HG03558 (cell line): ENCODE measurements at regions not wholly inside any gene's neighbourhood (a gene's known extent, or its start where the extent isn't known, plus 50 kb on each side); places are given as distances from the start of the nearest gene placed in this dataset.

Experiments used
- ATAC-seq: cut with Tn5 transposase; IDR thresholded peaks from one replicate; pipeline ENCODE4 v1.9.1; 2021; ENCODE audit warnings: moderate number of reproducible peaks; ENCODE audit not compliant: unreplicated experiment; ENCODE audit errors: extremely low read depth

- no peak for ATAC-seq
These were observed 389.2 kb downstream of the EFNB2 start for GRCh38 chr13:106145997-106146864.

DNA sequence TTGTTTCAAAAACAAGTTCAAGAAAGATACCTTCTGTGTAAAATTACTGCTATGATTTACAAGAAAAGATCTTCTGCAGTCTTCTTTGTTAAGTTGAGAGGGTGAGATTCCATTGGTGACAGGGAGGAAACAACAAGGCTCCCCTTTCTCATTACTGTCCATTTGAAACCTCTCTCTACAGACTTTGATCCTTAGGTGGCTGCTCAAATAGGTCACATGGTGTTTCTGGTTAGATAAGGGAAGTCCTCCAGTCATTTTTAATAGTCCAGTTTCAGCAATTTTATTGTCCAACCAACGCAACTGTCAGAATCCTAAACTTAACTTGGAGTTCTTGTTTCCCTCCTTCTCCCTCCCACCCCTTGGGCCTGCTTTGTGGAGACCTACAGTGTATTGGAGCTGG lies 390.4 kb downstream of the EFNB2 start:
- ATAC-seq = no peak

DNA sequence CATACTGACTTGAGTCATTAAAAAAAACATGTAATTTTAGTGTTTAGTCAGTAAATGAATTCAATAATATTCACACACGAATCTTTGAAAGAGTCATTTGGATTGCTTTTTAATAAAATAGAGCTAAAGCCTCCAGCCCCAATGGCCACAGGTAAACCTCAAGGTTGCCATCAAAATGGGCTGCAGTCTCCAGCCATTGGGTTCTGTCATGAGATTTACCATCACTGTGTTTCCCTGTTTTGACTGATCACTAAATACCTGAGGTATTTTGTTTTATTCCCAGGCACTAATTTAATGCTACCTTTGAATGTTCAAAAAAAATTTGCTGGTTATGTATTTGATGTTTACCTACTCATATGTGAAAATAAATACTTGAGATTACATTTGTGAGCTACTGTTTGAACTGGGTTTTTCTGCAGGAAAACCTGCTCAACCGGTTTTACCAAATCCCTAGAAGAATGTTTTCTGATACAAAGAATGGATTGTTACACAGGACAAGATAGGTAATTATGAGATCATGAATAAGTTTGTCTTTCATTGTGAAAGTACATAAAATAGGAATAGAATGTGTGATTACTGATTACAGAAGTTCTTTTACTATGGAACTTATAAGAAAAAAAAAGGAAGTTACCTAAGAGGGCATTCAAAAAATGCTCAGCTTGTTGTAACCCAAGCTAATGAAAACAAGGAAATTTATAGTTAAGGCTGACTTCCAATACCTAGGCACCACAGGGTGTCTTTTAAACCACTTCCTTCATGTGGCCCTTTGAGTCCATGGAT lies 391.3 kb downstream of the EFNB2 start:
- ATAC-seq = no peak

GRCh38 chr13:106143392-106143791 lies 392.1 kb downstream of the EFNB2 start:
- no peak for ATAC-seq

DNA sequence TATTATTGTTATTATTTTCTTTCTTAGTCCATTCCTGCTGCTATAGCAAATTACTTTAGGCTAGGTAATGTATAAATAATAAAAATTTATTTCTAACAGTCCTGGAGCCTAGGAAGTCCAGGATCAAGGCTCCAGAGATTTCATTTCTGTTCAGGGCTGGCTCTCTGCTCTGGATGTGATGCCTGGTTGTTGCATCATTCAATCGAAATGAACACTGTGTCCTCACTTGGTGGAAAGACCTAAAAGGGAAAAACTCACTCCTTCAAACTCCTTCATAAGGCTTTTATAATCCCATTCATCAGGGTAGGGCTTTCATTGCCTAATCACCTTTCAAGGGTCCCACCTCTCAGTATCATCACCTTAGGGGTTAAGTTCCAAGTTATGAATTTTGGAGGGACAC lies 395.0 kb downstream of the EFNB2 start:
- no peak for ATAC-seq

GRCh38 chr13:106139942-106140341 lies 395.5 kb downstream of the EFNB2 start:
- ATAC-seq = no peak

- no peak for ATAC-seq
These were observed 396.1 kb downstream of the EFNB2 start for GRCh38 chr13:106139377-106139776.

GRCh38 chr13:106138620-106139019 lies 396.8 kb downstream of the EFNB2 start:
- no peak for ATAC-seq

DNA sequence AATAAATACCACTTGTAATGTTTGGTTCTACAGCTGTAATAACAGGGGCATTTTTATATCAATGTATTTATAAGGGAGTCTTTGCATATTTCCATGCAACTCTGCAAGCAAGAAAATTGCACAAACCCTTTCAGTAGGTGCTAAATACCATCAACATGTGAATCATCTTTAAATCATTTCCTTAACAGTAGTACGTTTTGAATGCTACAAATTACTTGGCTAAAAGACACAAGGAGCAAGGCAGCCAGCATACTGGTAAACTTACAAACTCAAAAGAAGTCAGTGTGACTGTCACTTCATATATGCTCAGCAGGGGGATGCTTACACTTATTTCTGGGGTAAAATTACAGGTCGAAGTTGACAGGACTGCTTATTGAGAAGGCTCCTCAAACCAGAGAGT lies 402.4 kb downstream of the EFNB2 start:
- no peak for ATAC-seq

DNA sequence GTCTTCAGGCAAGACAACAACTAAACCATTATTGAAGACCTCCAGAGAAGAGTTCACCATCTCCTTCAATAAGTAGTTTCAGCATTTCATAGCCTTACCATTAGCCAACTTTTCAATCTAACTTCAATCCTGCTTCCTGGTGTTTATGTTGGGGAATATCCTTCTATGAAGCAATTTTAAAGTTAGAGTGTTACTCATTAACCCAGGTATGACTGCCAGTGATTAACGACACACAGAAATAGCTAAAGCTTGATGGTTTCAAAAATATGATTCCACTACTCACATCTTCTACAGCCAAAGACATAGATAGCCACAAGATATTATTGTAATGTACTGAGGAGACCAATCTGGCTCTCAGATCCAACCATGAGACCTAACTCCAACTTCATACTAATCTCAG lies 403.2 kb downstream of the EFNB2 start:
- no peak for ATAC-seq

DNA sequence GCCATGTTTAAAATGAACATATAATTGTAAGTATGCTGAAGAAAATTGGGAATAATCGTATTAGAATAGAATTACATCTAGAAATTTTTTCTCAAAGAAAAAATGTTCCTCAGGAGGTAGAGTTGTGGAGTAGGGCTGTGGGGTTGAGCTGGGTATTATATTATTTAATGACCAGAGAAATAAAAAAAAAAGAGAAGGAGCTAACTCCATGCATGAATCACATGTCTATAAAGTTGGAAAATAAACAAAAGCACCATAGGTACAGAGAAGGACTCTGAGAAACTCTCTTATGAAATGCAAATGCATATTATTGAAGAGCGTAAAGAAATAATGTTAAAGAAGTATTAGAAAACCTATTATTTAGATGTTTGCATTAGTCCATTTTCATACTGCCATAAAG lies 405.5 kb downstream of the EFNB2 start:
- ATAC-seq = no peak

DNA sequence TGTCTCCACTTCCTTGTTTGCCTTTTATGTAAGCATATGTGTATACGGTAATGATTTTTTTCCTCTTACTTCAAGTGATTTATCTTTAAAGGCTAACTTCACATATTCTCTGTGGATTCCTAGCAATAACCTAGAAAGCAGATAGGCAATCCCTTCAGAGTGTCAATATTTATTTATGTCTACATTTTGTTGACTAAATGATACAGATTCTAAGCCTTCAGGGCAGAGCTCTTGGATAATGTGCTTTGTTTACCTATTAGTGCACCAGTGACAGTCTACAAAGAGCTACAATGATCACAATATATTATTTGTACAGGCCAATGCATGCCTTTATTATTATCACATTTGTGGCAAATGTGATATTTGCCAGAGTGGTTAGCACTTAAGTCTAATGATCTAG lies 406.2 kb downstream of the EFNB2 start:
- ATAC-seq = no peak

GRCh38 chr13:106122234-106122633 lies 413.2 kb downstream of the EFNB2 start:
- no peak for ATAC-seq

- no peak for ATAC-seq
These were observed 414.2 kb downstream of the EFNB2 start for GRCh38 chr13:106121173-106121754.

- ATAC-seq = no peak
These were observed 416.5 kb downstream of the EFNB2 start for GRCh38 chr13:106118996-106119395.

GRCh38 chr13:106118050-106118449 lies 417.4 kb downstream of the EFNB2 start:
- ATAC-seq = no peak

DNA sequence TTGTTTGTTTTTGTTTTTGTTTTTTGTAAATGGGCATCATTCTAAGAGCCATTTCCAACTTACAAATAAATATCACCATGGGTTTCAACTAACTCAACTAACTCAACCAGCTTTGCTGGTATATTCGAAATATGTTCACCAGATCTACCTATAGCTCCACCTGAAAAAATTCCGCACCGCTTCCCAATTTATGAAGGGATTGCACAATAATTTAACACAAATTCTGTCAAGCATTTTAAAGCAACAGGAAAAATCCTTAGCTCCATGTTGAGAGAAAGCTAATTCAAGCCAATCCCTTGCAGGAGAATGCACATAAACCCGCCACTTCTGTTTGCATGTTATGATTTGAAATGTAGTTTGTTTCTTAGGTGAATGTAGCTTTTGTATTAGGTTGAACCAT lies 417.8 kb downstream of the EFNB2 start:
- ATAC-seq = no peak

- ATAC-seq = no peak
These were observed 418.4 kb downstream of the EFNB2 start for GRCh38 chr13:106117035-106117434.

GRCh38 chr13:106115081-106115480 lies 420.4 kb downstream of the EFNB2 start:
- no peak for ATAC-seq

DNA sequence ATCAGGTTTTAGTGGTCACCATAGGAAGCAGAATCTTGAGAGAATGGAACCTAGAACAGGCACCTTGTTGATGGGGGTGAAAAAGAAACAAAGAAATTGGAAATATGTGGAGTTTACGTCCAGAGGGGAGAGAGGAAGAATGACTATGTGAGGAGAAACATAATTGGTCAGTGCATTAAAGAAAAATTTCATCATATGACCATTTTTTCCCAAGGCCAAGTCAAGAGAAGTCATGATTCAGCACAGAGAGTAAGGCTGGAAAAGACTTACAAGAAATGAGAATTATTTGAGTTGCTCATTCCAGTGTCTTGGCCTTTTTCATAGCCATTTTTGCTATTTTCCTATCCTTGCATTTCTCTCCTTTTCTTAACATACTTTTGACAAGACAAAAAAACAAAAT lies 421.7 kb downstream of the EFNB2 start:
- no peak for ATAC-seq

GRCh38 chr13:106112191-106112590 lies 423.3 kb downstream of the EFNB2 start:
- ATAC-seq = no peak
